ENCODE measurements at regions not wholly inside any gene's neighbourhood (a gene's known extent, or its start where the extent isn't known, plus 50 kb on each side); places are given as distances from the start of the nearest gene placed in this dataset.

DNA sequence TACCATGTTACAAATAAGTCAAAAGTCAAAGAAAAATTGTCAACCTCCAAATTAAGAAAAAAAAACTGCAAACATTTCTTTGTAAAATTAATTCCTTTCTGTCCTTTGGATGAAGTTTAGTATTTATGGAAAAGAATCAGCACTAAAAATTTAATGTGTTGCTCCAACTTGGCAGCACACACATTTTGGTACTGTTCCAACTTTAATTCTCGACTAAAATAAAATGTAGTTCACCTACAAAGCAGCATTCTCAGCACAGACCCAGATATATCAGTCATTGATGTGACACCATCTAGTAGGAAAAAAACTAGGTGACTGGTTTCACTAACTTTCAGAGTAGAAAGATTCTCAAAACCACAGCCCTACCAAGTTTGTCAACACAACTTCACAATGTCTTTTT, 131.7 kb upstream of the ROBO2 start:
- FAIRE-seq (no peak), DNase-seq (ENCODE audit: insufficient read length) (no peak)
- TF ChIP-seq POLR2A (IDR thresholded peaks at IDR 0.05; ENCODE audit: low read depth, low read length) (no peak), POLR2AphosphoS5 (IDR thresholded peaks at IDR 0.05; ENCODE audit: low read depth, low read length) (no peak)

DNA sequence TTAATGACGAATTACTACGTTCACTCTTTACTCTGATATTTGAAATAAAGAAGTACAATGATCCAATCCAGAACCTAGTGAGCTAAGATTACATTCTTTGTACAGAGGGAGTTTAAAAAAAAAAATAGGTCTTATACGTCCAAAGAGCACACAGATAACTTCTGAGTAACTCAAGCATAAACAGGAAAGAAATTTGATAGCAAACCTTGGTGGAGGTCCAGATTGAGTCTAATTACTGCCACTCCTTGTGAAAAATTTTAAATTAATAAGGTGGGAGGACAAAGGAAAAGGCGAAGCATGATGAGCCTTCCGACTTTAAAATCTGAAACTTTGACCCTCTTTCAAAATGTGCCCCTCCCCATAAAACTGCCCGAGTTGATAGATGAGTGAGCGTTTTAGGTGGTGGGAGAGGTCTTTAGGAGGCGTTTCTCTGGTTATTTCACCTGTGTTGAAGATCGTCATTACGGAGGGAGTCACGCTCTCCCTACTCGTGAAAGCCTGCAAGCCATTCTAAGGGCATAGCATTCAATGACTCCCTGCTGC, 127.0 kb upstream of the ROBO2 start:
- FAIRE-seq (no peak), DNase-seq (ENCODE audit: insufficient read length) (no peak)
- TF ChIP-seq TAF1 (IDR thresholded peaks at IDR 0.05; ENCODE audit: borderline replicate concordance, low read depth, low read length), result no peak
- TF ChIP-seq POLR2AphosphoS5 (IDR thresholded peaks at IDR 0.05; ENCODE audit: low read depth, low read length), result no peak
- TF ChIP-seq POLR2A (IDR thresholded peaks at IDR 0.05; ENCODE audit: low read depth, low read length), result no peak

DNA sequence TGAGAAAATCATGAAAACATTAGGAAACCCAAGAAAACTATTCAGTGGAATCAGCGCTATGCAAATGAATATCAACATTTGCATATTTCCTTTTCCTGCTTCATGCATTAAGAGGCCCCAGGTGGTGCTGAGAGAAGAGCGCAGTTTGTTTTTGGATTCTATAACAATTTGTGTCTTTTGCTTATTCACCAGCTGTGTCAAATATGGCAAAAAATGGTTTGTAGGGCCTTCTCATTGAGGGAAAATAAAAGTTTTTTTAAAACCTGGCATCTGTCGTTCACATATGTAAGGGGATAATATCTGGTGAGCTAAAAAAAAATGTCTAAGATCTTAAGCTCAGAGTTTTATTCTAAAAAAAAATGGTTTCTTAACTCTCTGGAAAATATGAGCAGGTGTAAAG, 122.5 kb upstream of the ROBO2 start:
- TF ChIP-seq POLR2A (IDR thresholded peaks at IDR 0.05; ENCODE audit: low read depth, low read length) (no peak), POLR2AphosphoS5 (IDR thresholded peaks at IDR 0.05; ENCODE audit: low read depth, low read length) (no peak), TAF1 (IDR thresholded peaks at IDR 0.05; ENCODE audit: borderline replicate concordance, low read depth, low read length) (no peak)
- FAIRE-seq (no peak), DNase-seq (ENCODE audit: insufficient read length) (no peak)

DNA sequence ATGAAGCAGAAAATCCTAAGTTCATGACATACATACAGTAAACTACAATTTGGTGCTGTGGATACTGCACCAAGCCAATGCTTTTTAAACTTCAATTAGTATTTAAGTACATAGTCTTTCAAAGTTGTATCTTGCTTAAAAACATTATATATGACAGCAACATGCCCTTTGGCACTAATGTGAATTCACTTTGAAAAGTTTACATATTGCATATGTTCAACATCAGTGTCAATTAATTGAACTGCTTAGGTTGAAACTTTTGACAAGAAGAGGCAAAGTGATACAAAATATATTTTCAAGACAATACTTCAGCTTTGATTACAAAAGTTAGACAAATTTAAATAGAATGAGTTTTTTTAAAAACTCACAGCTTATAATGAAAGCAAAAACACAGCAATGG, 119.4 kb upstream of the ROBO2 start:
- no peak for DNase-seq (ENCODE audit: insufficient read length)
- no peak for FAIRE-seq
- TF ChIP-seq TAF1 (IDR thresholded peaks at IDR 0.05; ENCODE audit: borderline replicate concordance, low read depth, low read length) (no peak), POLR2AphosphoS5 (IDR thresholded peaks at IDR 0.05; ENCODE audit: low read depth, low read length) (no peak), POLR2A (IDR thresholded peaks at IDR 0.05; ENCODE audit: low read depth, low read length) (no peak)

DNA sequence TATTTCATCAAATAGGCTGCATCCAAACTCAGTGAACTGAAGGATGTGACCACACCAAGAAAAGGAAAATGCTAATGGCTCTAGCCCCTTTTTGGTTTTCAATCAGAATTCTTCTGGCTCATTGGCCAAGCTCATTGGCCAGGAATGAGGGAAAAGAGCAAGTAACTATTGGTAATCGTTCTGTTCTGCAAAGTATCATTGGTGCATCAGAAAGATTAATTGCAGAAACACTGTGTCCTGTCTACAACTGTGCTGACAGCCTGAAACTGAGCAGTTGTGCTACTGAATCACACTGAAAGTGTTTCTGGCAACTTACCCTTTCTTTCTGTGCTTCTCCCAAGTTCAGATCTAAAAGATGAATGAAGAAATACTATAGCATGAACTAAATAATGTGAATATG, 116.4 kb upstream of the ROBO2 start:
- DNase-seq (ENCODE audit: insufficient read length), result no peak
- TF ChIP-seq POLR2A (IDR thresholded peaks at IDR 0.05; ENCODE audit: low read depth, low read length) (no peak), TAF1 (IDR thresholded peaks at IDR 0.05; ENCODE audit: borderline replicate concordance, low read depth, low read length) (no peak), POLR2AphosphoS5 (IDR thresholded peaks at IDR 0.05; ENCODE audit: low read depth, low read length) (no peak)
- no peak for FAIRE-seq

DNA sequence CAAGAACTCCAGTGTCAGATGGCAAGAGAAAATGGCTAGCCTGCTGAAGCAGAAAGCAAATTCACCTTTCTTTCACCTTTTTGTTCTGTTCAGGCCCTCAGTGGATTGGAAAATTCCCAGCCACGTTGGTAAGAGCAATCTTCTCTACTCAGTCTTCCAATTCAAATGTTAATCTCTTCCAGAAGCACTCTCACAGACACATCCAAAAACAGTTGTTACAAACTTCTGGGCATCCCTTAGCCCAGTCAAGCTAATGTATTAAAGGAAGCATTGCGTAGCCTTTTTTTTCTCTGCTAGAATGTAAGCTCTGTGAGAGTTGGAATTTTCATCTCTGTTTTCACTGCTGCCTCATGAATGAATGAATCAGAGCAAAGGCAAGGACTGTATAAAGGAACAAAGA, 109.2 kb upstream of the ROBO2 start:
- TF ChIP-seq POLR2AphosphoS5 (IDR thresholded peaks at IDR 0.05; ENCODE audit: low read depth, low read length) (no peak), TAF1 (IDR thresholded peaks at IDR 0.05; ENCODE audit: borderline replicate concordance, low read depth, low read length) (no peak)
- FAIRE-seq, result no peak
- no peak for DNase-seq (ENCODE audit: insufficient read length)

DNA sequence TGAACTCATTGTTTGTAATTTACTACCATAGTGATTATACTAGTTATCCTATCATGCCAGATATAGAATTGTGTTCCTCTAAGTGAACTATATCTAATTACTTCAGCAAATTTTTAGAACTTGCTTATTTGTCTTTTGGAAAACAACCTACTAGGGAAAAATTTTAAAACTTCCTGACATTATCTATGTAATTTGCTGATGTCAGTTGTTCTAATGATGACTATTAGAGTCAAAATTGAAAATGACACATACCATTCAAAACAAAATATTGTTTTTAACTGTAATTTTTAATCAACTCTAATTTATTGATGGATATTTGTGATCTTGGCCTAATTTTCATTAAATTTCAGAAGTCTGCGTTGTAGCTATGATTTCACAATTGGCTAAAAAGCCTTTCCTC, 106.7 kb upstream of the ROBO2 start:
- FAIRE-seq (no peak), DNase-seq (ENCODE audit: insufficient read length) (no peak)
- no peak for TF ChIP-seq POLR2A (IDR thresholded peaks at IDR 0.05; ENCODE audit: low read depth, low read length)

DNA sequence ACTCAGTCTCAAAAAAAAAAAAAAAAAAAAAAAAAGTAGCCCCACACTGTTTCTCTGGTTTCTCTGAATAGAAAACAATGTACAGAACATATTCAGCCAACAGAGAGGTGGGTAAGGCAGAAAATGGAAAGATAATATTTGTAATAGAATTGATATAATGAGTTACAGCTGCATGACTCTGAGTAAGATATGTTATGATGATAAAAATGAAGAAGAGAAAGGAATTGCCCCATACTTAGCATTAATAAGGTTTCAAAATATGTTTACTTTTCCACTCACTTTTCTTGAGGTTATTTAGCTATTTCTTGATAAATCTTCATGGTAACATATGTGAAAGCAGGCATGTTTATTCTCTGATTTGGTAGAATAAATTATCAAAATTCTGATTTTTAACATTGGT, 100.9 kb upstream of the ROBO2 start:
- DNase-seq (ENCODE audit: insufficient read length), result no peak
- no peak for FAIRE-seq
- TF ChIP-seq POLR2AphosphoS5 (IDR thresholded peaks at IDR 0.05; ENCODE audit: low read depth, low read length), result no peak
- no peak for TF ChIP-seq POLR2A (IDR thresholded peaks at IDR 0.05; ENCODE audit: low read depth, low read length)
- no peak for TF ChIP-seq TAF1 (IDR thresholded peaks at IDR 0.05; ENCODE audit: borderline replicate concordance, low read depth, low read length)

DNA sequence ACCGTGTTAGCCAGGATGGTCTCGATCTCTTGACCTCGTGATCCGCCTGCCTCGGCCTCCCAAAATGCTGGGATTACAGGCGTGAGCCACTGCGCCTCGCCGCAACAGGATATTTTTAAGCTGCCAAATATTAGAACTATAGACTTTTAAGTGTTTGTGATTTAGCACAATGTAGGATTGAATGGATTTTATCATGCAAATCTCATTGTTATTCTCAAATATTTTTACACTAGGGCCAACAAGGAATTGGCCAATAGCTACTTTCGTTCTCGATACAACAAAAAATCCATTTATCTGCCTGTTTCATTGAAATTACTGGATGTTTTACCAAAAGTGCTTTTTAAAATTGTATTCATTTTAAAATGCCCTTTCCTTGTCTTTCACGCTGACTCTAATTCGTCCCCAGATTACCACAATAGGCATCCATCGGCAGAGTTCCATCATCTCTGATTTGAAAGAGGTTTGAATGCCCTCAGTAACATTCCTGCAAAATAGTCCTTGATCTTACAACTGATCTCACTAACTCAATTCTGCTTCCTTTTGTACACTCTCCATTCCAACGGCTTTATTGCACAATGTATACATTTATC, 99.6 kb upstream of the ROBO2 start:
- FAIRE-seq (no peak), DNase-seq (ENCODE audit: insufficient read length) (no peak)
- TF ChIP-seq POLR2A (IDR thresholded peaks at IDR 0.05; ENCODE audit: low read depth, low read length) (no peak), POLR2AphosphoS5 (IDR thresholded peaks at IDR 0.05; ENCODE audit: low read depth, low read length) (no peak), TAF1 (IDR thresholded peaks at IDR 0.05; ENCODE audit: borderline replicate concordance, low read depth, low read length) (no peak)

DNA sequence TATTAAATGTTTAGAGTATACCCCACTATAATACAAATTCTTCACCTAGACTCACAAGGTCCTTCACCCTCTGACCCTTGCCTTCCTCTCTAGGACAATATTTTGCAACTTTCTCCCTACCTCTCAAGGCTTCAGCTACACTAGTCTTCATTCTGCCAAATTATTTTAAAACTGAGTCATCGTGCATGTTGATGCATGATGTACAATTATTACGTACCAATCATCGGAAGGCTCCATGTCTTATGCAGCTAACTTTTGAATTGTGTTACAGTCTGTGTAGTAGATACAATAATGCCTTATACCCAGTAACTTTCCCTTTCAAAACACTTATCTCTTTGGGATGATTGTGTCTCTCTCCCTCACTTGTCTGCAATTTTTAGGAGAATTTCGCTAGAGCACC, 98.5 kb upstream of the ROBO2 start:
- no peak for FAIRE-seq
- DNase-seq (ENCODE audit: insufficient read length), result no peak
- TF ChIP-seq TAF1 (IDR thresholded peaks at IDR 0.05; ENCODE audit: borderline replicate concordance, low read depth, low read length) (no peak), POLR2AphosphoS5 (IDR thresholded peaks at IDR 0.05; ENCODE audit: low read depth, low read length) (no peak), POLR2A (IDR thresholded peaks at IDR 0.05; ENCODE audit: low read depth, low read length) (no peak)

DNA sequence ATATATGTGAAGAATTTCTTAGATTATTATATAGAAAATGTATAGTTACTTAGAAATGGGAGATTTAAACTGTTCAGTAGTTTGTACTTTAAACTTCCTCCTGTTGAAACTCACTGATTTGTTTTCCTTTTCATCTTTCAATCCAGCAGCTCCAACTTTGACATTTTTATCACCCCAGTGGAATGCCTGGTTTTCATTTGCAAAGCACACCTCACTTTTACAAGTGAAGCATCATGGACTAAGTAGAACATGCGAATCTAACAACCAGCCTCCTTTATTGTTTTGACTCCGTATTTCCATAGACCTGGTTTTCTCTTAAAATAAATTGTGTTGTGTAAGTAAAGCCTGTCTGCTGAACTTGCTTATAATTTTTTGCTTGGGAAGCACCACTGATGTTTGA, 97.8 kb upstream of the ROBO2 start:
- no peak for FAIRE-seq
- TF ChIP-seq POLR2A (IDR thresholded peaks at IDR 0.05; ENCODE audit: low read depth, low read length) (no peak), TAF1 (IDR thresholded peaks at IDR 0.05; ENCODE audit: borderline replicate concordance, low read depth, low read length) (no peak), POLR2AphosphoS5 (IDR thresholded peaks at IDR 0.05; ENCODE audit: low read depth, low read length) (no peak)
- no peak for DNase-seq (ENCODE audit: insufficient read length)

DNA sequence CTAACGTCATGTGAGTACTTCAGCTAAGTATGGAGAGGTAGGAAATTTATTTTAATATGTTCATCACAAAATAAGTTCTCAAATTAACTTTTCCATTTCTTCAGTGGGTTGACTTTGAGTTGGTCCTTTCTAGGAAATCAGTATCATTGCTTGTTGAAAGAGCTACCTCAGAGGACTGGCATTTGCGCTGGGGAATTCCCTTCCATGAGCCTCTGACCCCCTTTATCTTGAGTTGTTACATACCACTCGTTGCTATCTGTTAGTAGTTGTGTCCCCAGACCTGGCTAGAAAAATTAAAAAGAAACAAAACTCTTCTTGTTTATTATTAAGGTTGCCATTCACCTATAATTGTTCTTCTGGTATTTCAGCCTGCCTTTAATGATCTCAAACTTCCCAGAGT, 96.8 kb upstream of the ROBO2 start:
- TF ChIP-seq POLR2AphosphoS5 (IDR thresholded peaks at IDR 0.05; ENCODE audit: low read depth, low read length) (no peak), TAF1 (IDR thresholded peaks at IDR 0.05; ENCODE audit: borderline replicate concordance, low read depth, low read length) (no peak), POLR2A (IDR thresholded peaks at IDR 0.05; ENCODE audit: low read depth, low read length) (no peak)
- FAIRE-seq, result no peak
- DNase-seq (ENCODE audit: insufficient read length), result no peak

DNA sequence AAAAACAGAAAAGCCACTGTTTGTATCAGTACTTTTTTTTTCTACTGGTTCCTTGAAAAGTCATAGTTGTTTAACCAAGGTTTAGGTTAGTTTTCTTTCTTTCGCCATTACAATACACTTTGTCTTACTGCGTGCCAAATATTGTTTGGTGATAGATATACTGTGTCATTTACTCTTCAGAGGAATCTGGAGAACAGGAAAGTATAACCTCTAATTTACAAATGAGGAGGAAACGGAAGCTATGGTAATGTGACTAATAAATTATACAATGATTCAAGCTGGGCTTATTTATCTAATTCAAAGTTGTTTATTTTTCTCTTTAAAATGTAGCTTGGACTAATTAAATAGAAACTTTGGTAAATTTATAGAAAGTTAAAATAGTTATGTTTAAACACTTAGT, 96.2 kb upstream of the ROBO2 start:
- DNase-seq (ENCODE audit: insufficient read length) (no peak), FAIRE-seq (no peak)
- TF ChIP-seq POLR2AphosphoS5 (IDR thresholded peaks at IDR 0.05; ENCODE audit: low read depth, low read length) (no peak), TAF1 (IDR thresholded peaks at IDR 0.05; ENCODE audit: borderline replicate concordance, low read depth, low read length) (no peak), POLR2A (IDR thresholded peaks at IDR 0.05; ENCODE audit: low read depth, low read length) (no peak)

Measured in GM12892 (cell line).